ENCODE measurements at regions not wholly inside any gene's neighbourhood (a gene's known extent, or its start where the extent isn't known, plus 50 kb on each side); places are given as distances from the start of the nearest gene placed in this dataset.

GRCh38 chr1:229210844-229211243 lies 60.1 kb upstream of the RAB4A start:
- no peak for DNase-seq (ENCODE audit: low read depth)

DNA sequence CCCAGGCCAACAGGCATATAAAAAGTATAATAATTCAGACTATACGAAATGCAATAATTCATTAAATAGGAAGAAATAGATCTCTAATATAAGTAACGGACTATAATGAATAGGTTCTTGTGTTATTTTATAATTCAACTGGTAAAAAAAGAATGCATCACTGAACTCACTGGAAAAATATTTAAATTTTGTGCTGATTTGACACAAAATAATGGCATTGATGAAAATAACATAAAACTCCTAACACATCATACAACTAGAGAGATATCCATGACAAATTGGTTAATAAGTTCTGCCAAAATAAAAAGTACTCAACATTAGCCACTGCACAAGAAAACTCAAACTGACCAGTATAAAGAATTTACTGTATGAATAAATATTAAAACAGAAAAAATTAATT lies 57.1 kb upstream of the RAB4A start:
- no peak for DNase-seq (ENCODE audit: low read depth)

DNA sequence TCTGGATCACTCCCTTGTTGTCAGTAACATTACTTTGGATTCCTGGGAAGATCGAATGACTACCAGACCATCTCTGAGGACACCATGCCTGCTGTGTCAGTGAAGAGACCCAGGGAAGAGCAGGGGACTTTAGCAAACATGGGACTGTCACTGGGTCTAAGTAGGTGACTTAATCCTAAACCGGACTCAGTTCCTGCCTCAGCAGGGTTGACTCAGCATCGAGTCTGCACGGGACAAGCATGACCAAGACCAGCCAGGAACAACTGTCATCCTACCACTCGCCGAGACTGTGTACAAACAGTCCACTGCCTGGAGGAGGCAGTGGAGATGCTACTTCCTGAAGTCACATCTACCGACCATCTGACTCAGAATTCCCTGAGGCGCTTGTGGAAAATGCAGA lies 53.2 kb upstream of the RAB4A start:
- DNase-seq (ENCODE audit: low read depth) = no peak

DNA sequence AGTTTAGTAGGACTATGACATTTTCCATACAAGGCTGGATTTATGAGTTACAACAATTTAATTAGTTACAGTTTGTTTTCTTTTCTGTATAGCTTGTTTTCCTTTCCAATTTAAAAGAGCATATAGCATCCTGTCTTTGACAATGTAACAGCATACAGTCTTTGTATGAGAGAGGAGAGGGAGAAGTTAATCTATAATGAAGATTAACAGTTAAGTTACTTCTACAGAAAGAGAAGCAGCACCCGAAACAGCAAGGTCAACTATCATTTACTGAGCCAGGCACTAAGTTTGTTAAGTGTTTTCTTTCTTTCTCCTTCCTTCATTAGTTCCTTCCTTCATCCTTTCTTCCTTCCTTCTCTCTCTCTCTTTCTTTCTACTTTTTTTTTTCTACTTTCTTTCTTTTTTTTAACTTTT lies 52.3 kb upstream of the RAB4A start:
- DNase-seq (ENCODE audit: low read depth) = no peak

- no peak for DNase-seq (ENCODE audit: low read depth)
Observed at GRCh38 chr1:229220163-229220846, 50.6 kb upstream of the RAB4A start.

DNA sequence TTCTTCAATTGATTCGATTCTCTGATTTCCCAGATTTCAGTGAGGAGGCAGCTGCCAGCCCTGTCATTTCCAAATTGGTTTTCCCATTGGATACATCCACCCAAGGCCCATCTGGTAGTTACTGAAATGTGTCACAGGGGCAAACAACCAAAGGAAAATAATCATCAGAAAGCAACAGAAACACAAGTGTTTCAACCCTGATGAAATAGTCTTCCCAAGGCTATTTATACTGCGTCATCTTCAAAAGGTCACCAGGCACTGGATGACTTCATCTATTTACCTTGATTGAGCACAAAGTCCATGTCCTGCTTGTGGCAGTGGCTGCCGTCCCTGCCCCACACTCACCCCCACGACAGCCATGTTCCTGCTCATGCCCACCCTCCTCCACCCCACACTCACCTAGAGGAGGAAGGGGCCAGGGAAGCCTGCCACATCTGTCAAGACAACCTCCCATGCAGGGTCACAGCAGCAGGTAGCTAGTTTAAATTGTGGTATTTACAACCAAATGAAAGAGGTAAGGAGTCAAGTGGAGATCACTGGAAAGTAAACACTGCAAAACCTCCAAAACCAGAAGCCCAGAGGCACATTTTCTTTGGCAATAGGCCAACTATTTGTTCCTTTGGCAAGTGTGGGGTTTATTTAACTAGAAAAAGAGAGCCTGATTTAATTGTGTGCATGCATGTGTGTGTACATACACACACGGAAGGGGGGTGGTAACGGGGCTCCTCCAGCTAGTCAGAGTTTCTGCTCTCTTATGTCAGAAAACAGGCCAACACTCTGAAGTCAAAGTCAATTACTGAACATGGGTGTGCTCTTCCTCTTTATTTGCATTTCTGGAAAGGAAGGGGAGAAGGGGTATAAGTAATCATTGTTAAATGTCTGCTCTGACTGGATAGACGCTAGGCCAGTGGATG lies 49.5 kb upstream of the RAB4A start:
- no peak for DNase-seq (ENCODE audit: low read depth)

All from stimulated activated CD4-positive, alpha-beta T cell treated with anti-CD3 and anti-CD28 coated beads, Interleukin-2, amount 100 ng/mL, for 4 hours (primary cell).